Keratinocyte (primary cell): ENCODE measurements at regions not wholly inside any gene's neighbourhood (a gene's known extent, or its start where the extent isn't known, plus 50 kb on each side); places are given as distances from the start of the nearest gene placed in this dataset.

ENCODE experiments used
- DNase-seq: peaks from one replicate; pipeline ENCODE4 v3.0.0-alpha.2; 2011; ENCODE audit warnings: low read depth, missing footprints, low spot score
- FAIRE-seq: peaks from 2 replicates; lab custom pipeline; 2011; peaks lifted over from hg19 to GRCh38; lab: Jason Lieb, UNC
- H2AFZ ChIP-seq: 2 replicates; pipeline ENCODE4 v1.6.0; 2012; ENCODE audit warnings: low read length, control low read depth, inconsistent platforms; ENCODE audit not compliant: control insufficient read depth
- H3K27ac ChIP-seq: 2 replicates; pipeline ENCODE4 v1.5.1; 2011; ENCODE audit warnings: low read length; ENCODE audit not compliant: control insufficient read depth, insufficient read depth
- H3K27me3 ChIP-seq: 3 replicates; pipeline ENCODE4 v1.6.0; 2011; ENCODE audit warnings: low read length; ENCODE audit not compliant: control insufficient read depth, insufficient read depth; ENCODE audit errors: extremely low read depth
- H3K36me3 ChIP-seq, 2 experiments: 2 replicates in 1 of 2; 3 replicates in 1 of 2; pipeline ENCODE4 v1.5.1; 2011; ENCODE audit warnings: low read length in 2 of 2, mild to moderate bottlenecking in 1 of 2; ENCODE audit not compliant: control insufficient read depth in 2 of 2, insufficient read depth in 2 of 2; ENCODE audit errors: extremely low read depth in 1 of 2
- H3K4me1 ChIP-seq: 3 replicates; pipeline ENCODE4 v1.5.1; 2011; ENCODE audit warnings: low read length; ENCODE audit not compliant: control insufficient read depth, insufficient read depth; ENCODE audit errors: extremely low read depth
- H3K4me2 ChIP-seq: 3 replicates; pipeline ENCODE4 v1.6.0; 2011; ENCODE audit warnings: low read depth, low read length; ENCODE audit not compliant: control insufficient read depth, insufficient read depth; ENCODE audit errors: extremely low read depth
- H3K4me3 ChIP-seq, 3 experiments: fragments of 200-600 bp in 1 of 3; sonication (generic) in 1 of 3; 2 replicates in 2 of 3; 3 replicates in 1 of 3; pipeline ENCODE4 v1.5.1; 2011 to 2016; ENCODE audit warnings: low read length in 3 of 3, mild to moderate bottlenecking in 3 of 3, control low read depth in 2 of 3, inconsistent platforms in 1 of 3, low read depth in 1 of 3, mixed read lengths in 1 of 3, mixed run types in 1 of 3, moderate library complexity in 1 of 3; ENCODE audit not compliant: control insufficient read depth in 2 of 3, insufficient read depth in 2 of 3; ENCODE audit errors: extremely low read depth in 1 of 3
- H3K79me2 ChIP-seq: 2 replicates; pipeline ENCODE4 v1.6.0; 2012; ENCODE audit warnings: low read length; ENCODE audit not compliant: control insufficient read depth, insufficient read depth
- H3K9ac ChIP-seq: 3 replicates; pipeline ENCODE4 v1.6.0; 2011; ENCODE audit warnings: low read length; ENCODE audit not compliant: control insufficient read depth, insufficient read depth; ENCODE audit errors: extremely low read depth
- H3K9me1 ChIP-seq: 3 replicates; pipeline ENCODE4 v1.6.0; 2011; ENCODE audit warnings: low read length; ENCODE audit not compliant: control insufficient read depth, insufficient read depth; ENCODE audit errors: extremely low read depth
- H3K9me3 ChIP-seq: 2 replicates; pipeline ENCODE4 v1.5.1; 2012; ENCODE audit warnings: low read depth, low read length; ENCODE audit not compliant: control insufficient read depth
- H4K20me1 ChIP-seq: 3 replicates; pipeline ENCODE4 v1.6.0; 2011; ENCODE audit warnings: low read length; ENCODE audit not compliant: control insufficient read depth, insufficient read depth; ENCODE audit errors: extremely low read depth
- CTCF ChIP-seq, 3 experiments: IDR thresholded peaks in 1 of 3; conservative IDR thresholded peaks in 1 of 3; optimal IDR thresholded peaks in 1 of 3; 2 replicates in 2 of 3; 3 replicates in 1 of 3; pipeline versions ENCODE3 to v1.5.1; 2011; ENCODE audit warnings: low read length in 3 of 3, mild to moderate bottlenecking in 3 of 3, moderate library complexity in 2 of 3, control low read depth in 1 of 3, inconsistent platforms in 1 of 3; ENCODE audit not compliant: insufficient read depth in 2 of 3; ENCODE audit errors: extremely low read depth in 1 of 3
- EZH2 ChIP-seq: IDR thresholded peaks from one replicate; pipeline ENCODE4 v1.6.1; 2012; ENCODE audit warnings: inconsistent platforms, mild to moderate bottlenecking, low read length, moderate library complexity
- dilution Hi-C: fragments of 300-500 bp; cut with MboI; formaldehyde crosslinking; loops from one replicate; pipeline ENCODE4 v1.7.0; 2020; ENCODE audit warnings: low sequenced_read_pairs; ENCODE audit not compliant: extremely low pct_ligation_motif_present

GRCh38 chr7:27345997-27346396 is 103.4 kb downstream of the EVX1 start:
- H2AFZ ChIP-seq: no peak overlapping the region
- DNase-seq (no peak), FAIRE-seq (peak; percentile 59)
- H3K79me2 ChIP-seq: no peaks in the 10 kb centered on the region
- TF ChIP-seq EZH2 (no peak), CTCF (optimal IDR thresholded peaks at IDR 0.05 in 1 of 3, IDR thresholded peaks at IDR 0.05 in 1 of 3, conservative IDR thresholded peaks at IDR 0.05 in 1 of 3; ENCODE audit: extremely low read depth in 1 of 3, insufficient read depth in 2 of 3, low read length in 3 of 3) (no peak)
- no peaks in the 10 kb centered on the region for H3K9me3 ChIP-seq
- no peaks in the 10 kb centered on the region for H3K36me3 ChIP-seq
- peaks cover 4% of the 10 kb centered on the region for H3K27me3 ChIP-seq
- no peak overlapping the region for H3K4me3 ChIP-seq
- H4K20me1 ChIP-seq: no peaks in the 10 kb centered on the region
- H3K4me1 ChIP-seq: no peaks in the 10 kb centered on the region
- no peak overlapping the region for H3K4me2 ChIP-seq
- no peak overlapping the region for H3K9ac ChIP-seq
- dilution Hi-C loops: no loop called here
- no peak overlapping the region for H3K27ac ChIP-seq
- H3K9me1 ChIP-seq: no peaks in the 10 kb centered on the region

GRCh38 chr7:27346531-27347275 is 104.1 kb downstream of the EVX1 start:
- no peaks in the 10 kb centered on the region for H4K20me1 ChIP-seq
- H3K9me1 ChIP-seq: no peaks in the 10 kb centered on the region
- H3K4me2 ChIP-seq: peak overlapping the region; percentile 45
- no peaks in the 10 kb centered on the region for H3K36me3 ChIP-seq
- H3K9ac ChIP-seq: no peak overlapping the region
- no peak overlapping the region for H2AFZ ChIP-seq
- DNase-seq: peak; percentile 7
- H3K9me3 ChIP-seq: no peaks in the 10 kb centered on the region
- dilution Hi-C loops: no loop called here
- peaks cover 4% of the 10 kb centered on the region for H3K27me3 ChIP-seq
- no peak overlapping the region for H3K27ac ChIP-seq
- H3K4me1 ChIP-seq: no peaks in the 10 kb centered on the region
- FAIRE-seq: no peak
- H3K79me2 ChIP-seq: no peaks in the 10 kb centered on the region
- TF ChIP-seq CTCF (optimal IDR thresholded peaks at IDR 0.05 in 1 of 3, IDR thresholded peaks at IDR 0.05 in 1 of 3, conservative IDR thresholded peaks at IDR 0.05 in 1 of 3; ENCODE audit: extremely low read depth in 1 of 3, insufficient read depth in 2 of 3, low read length in 3 of 3): no peak
- TF ChIP-seq EZH2: no peak
- no peak overlapping the region for H3K4me3 ChIP-seq
